GM21447 (cell line): ENCODE measurements at regions not wholly inside any gene's neighbourhood (a gene's known extent, or its start where the extent isn't known, plus 50 kb on each side); places are given as distances from the start of the nearest gene placed in this dataset.

Source experiments
- ATAC-seq: cut with Tn5 transposase; IDR thresholded peaks from one replicate; pipeline ENCODE4 v1.9.1; 2021; ENCODE audit not compliant: unreplicated experiment

DNA sequence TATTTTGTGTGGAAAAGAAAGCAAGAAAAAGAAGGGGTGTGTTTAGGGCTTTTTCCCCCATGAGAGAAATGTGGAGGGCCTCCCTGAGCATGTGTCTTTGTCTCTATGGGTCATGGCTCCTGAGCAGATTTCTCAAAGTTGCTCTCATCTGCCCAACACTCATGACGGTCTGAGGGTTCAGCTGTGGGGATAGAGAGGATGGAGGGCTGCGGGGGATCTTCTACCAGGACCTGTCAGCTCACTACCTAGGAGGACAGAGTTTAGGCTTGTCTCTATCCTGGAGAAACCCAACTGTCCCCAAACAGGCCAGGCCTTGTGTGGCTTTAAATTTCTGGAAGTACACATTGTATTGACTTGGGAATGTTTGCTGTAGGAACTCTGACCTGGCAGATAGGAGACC lies 342.2 kb downstream of the MYCN start:
- no peak for ATAC-seq

- ATAC-seq = no peak
These were observed 341.3 kb downstream of the MYCN start for GRCh38 chr2:16281451-16282335.

GRCh38 chr2:16280081-16280480 lies 339.7 kb downstream of the MYCN start:
- no peak for ATAC-seq

- no peak for ATAC-seq
These were observed 339.3 kb downstream of the MYCN start for GRCh38 chr2:16279641-16280040.

- no peak for ATAC-seq
These were observed 338.8 kb downstream of the MYCN start for GRCh38 chr2:16279201-16279570.

- ATAC-seq = no peak
These were observed 338.3 kb downstream of the MYCN start for GRCh38 chr2:16278421-16279200.

- no peak for ATAC-seq
These were observed 336.8 kb downstream of the MYCN start for GRCh38 chr2:16277117-16277516.

- ATAC-seq = no peak
These were observed 335.3 kb downstream of the MYCN start for GRCh38 chr2:16275661-16276060.

DNA sequence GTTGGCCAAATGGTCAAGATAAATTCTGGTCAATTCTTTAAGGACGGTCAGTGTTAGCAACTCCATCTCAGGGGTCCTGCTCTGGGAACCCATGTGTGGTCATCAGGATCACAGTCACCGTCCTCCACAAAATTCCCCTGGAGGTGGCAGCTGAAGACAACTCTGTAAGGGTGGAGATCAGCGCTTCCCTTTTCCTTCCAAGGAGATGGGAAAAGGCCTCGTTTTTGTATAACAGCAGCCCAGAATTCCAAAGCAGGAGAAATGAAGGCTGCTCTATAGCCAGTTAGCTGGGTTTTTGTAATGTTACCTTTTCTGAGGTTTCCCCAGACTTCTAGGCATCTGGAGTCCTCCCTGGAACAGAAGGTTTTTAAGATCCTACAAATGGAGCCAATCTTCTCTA lies 334.8 kb downstream of the MYCN start:
- ATAC-seq = no peak

DNA sequence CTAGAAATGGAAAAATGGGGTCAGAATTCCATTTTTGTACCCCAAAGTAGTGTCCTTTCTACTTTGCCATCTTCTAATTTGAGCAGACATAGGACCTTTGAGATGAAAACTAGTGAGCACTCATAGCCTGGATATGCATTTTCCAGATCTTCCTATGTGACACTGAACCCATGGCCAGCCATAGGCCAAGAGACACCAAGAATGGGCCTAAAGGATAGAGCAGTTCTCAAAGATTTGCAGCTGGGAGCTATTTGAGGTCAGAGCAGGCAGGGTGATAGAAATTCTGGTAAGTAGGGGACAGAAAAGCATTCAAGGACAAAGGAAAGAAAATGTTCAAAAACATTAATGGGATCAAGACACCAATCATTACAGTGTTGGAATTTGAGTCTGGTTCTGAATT lies 332.8 kb downstream of the MYCN start:
- no peak for ATAC-seq

GRCh38 chr2:16272038-16272788 lies 331.9 kb downstream of the MYCN start:
- ATAC-seq = no peak

- no peak for ATAC-seq
These were observed 331.0 kb downstream of the MYCN start for GRCh38 chr2:16271231-16271896.

DNA sequence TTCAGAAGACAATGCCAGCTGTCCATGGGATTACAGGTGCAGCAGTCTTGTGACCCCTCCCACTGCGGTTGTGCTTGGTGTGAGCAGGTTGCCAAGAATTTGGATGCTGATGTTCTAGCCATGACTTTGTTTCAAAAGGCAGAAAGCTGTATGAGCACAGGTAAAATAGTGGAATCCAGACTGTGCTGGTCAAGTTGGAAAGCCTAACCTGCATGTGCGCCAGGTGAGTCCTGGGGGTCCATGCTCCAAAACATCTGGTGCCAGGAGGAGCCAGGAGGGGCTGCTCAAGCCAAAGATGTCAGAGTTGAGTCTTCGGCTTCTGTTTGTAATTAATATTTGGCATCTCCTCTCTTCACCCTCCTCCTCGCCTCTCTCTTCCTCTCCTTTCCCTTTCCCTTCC lies 330.1 kb downstream of the MYCN start:
- no peak for ATAC-seq

DNA sequence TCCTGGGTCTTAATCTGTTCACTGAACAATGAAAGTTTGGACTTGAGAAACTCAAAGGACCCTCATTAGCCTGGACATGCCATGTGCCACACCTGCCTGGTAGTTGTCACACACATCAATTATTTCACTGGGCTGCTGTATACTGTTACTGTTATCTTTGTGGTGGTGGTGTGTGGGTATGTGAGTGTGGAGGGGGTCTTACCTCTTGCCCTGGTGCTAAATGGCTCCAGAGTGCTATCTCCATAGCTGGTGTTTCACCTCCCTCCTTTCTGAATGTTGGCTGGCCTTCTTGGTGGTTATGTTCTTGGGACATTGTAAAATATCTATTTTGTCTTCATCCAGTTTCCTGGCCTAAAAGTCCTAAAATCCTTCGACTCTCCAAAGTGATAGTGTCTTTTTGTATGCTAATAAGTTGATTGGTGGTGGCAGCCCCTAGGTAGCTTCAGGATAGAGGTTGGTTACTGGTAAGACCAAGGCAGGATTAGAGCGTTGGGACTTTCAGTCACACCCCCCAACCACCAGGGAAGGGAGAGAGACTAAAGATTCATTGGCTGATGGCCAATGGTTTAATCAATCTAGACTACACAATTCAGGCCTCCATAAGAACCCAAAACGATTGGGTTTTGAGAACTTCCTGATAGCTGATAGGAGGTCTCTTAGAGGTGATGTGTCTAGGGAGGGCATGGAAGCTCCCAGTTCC lies 328.1 kb downstream of the MYCN start:
- ATAC-seq = no peak

DNA sequence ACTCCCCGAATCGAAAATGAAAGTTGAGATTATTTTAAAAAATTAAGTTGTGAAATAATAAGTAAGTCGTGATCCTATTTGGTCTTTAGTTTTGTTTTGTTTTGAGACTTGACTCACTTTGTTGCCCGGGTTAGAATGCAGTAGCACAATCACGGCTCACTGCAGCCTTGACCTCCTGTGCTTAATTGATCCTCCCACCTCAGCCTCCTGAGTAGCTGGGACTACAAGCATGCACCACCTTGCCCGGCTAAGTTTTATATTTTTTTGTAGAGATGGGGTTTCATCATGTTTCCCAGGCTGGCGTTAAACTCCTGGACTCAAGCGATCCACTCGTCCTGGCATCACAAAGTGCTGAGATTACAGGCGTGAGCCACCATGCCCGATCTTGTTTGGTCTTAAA lies 326.2 kb downstream of the MYCN start:
- no peak for ATAC-seq

DNA sequence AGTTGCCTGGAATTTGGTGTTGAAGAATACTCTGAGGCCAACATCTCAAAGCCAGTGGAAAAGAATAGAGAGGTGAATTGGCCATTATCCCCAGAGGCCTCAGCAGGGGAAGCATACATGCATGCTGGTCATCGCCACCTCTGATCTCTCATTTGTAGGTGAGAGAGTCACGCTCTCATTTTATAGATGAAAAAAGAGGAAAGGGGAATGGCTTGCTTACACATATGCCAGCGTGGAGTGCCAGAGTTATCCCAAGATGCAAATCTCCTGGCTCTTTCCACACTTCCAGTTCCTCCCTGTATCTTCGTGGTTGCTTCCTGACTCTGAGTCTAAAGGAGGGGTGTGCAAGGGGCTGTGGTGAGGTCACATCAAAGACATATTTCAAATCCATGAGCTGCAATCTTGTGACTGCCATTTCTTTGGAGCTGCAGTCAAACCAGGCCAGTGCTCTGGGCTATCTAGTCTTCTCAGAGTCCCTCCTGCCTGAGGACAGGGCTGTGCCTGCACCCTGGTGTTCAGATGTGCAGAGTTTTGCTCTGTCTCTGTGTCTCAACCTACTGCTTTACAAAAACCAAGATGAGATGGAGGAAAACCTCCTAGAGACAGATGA lies 324.7 kb downstream of the MYCN start:
- no peak for ATAC-seq

- no peak for ATAC-seq
These were observed 324.1 kb downstream of the MYCN start for GRCh38 chr2:16264491-16264890.

GRCh38 chr2:16263241-16263890 lies 323.0 kb downstream of the MYCN start:
- ATAC-seq = no peak

DNA sequence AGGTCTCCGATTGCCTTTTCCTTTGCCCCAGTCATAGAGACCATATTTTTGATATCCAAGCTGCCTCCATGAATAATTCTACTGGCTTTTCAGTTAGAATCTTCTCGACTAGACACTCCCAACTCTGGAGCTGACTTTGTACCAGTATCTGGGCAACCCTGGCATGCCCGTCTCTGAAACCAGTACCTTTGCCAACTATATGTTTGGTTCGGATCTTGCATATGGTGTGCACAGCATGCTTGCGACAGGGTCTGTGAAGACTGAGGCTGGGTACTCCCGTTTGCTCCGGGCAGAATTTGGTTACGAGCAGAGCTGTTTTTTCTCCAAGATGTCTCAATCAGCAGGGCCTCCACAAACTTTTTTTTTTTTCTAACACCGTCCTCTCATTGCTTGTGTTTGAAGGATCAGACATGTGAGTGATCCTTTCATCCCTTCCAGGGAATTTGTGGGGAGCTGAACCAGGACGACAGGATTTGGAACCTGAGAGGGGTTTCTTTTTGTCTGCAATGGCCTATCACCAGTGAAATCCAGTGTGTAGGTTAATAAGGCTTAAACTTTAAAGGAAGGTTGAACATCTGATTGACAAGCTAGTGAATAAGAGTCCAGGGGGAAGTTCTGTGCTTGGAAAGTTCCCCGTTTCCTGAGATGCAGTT lies 322.3 kb downstream of the MYCN start:
- no peak for ATAC-seq
